ENCODE measurements at regions not wholly inside any gene's neighbourhood (a gene's known extent, or its start where the extent isn't known, plus 50 kb on each side); places are given as distances from the start of the nearest gene placed in this dataset.
A peak's percentile ranks its signal among the peaks of the same experiment; 100 is the strongest.

GRCh38 chr6:11309947-11310665, 77.6 kb upstream of the NEDD9 start:
- no peak overlapping the region for H3K27ac ChIP-seq (ENCODE audit: low read depth in 1 of 2, low read length in 2 of 2)
- H4K20me1 ChIP-seq (ENCODE audit: insufficient read depth, low read length): peaks cover 11% of the 10 kb centered on the region
- H3K9ac ChIP-seq (ENCODE audit: insufficient read depth, low read length, poor library complexity, severe bottlenecking): no peak overlapping the region
- intact Hi-C loops (cut with micrococcal nuclease): loop anchor here in 1 of 2 donors (10.0 kb wide), 2 partner anchors 265 to 1995 kb away; no protein-coding TSS in a partner anchor
- H3K27me3 Mint-ChIP-seq (ENCODE audit: low read depth in 3 of 3): peaks cover 0 to 1% (median 0%) of the 10 kb centered on the region in 3 donors
- H3K79me2 ChIP-seq (ENCODE audit: insufficient read depth, low read length): no peaks in the 10 kb centered on the region
- TF ChIP-seq CTCF (IDR thresholded peaks at IDR 0.05): no peak
- peaks cover 28 to 46% of the 10 kb centered on the region in 2 donors for H3K36me3 Mint-ChIP-seq
- H3K9me3 ChIP-seq (replicated peaks in 1 of 2; ENCODE audit: control insufficient read depth in 1 of 2, insufficient read depth in 1 of 2, low read length in 2 of 2): no peaks in the 10 kb centered on the region
- H3K9me3 Mint-ChIP-seq: peaks cover 0 to 6% (median 0%) of the 10 kb centered on the region in 7 donors
- H3K27me3 ChIP-seq (ENCODE audit: control insufficient read depth in 2 of 2, insufficient read depth in 2 of 2, low read length in 2 of 2): no peaks in the 10 kb centered on the region
- no peak overlapping the region for H3K4me3 ChIP-seq (replicated peaks in 1 of 3; ENCODE audit: low read depth in 2 of 3, low read length in 3 of 3)
- peak in 1 of 3 donors; percentile 29 for DNase-seq
- no peak overlapping the region for H3K4me2 ChIP-seq (replicated peaks; ENCODE audit: extremely low read depth, low read length, poor library complexity, severe bottlenecking)
- peak overlapping the region; percentile 43 to 80 (median 56) for H3K27ac Mint-ChIP-seq
- H3K4me3 Mint-ChIP-seq: peak overlapping the region in 1 of 2 donors; percentile 8
- H2AFZ ChIP-seq (ENCODE audit: insufficient read depth, low read depth, low read length, poor library complexity, severe bottlenecking): no peak overlapping the region
- H3K36me3 ChIP-seq (replicated peaks in 1 of 2; ENCODE audit: control insufficient read depth in 1 of 2, insufficient read depth in 2 of 2, low read length in 2 of 2): peaks cover 5 to 30% of the 10 kb centered on the region in 2 donors
- peaks cover 8 to 14% of the 10 kb centered on the region in 2 donors for H3K4me1 ChIP-seq (ENCODE audit: control insufficient read depth in 1 of 2, insufficient read depth in 2 of 2, low read length in 2 of 2)
- H3K4me1 Mint-ChIP-seq: peaks cover 23% of the 10 kb centered on the region
- 37% methylated on average over 7 of the region's 7 CpGs for WGBS (ENCODE audit: insufficient coverage)

GRCh38 chr6:11307226-11307625, 74.8 kb upstream of the NEDD9 start:
- TF ChIP-seq CTCF (IDR thresholded peaks at IDR 0.05): no peak
- peak overlapping the region in 3 of 7 donors; percentile 10 to 82 (median 46) for H3K27ac Mint-ChIP-seq
- H3K36me3 Mint-ChIP-seq: peaks cover 47 to 56% of the 10 kb centered on the region in 2 donors
- no peak overlapping the region for H3K4me3 Mint-ChIP-seq
- Histone ChIP-seq H3K4me2 (replicated peaks; ENCODE audit: extremely low read depth, low read length, poor library complexity, severe bottlenecking) (no peak overlapping the region), H3K9me3 (replicated peaks in 1 of 2; ENCODE audit: control insufficient read depth in 1 of 2, insufficient read depth in 1 of 2, low read length in 2 of 2) (no peaks in the 10 kb centered on the region), H3K36me3 (replicated peaks in 1 of 2; ENCODE audit: control insufficient read depth in 1 of 2, insufficient read depth in 2 of 2, low read length in 2 of 2) (peaks cover 10 to 34% of the 10 kb centered on the region in 2 donors), H3K79me2 (ENCODE audit: insufficient read depth, low read length) (no peaks in the 10 kb centered on the region), H2AFZ (ENCODE audit: insufficient read depth, low read depth, low read length, poor library complexity, severe bottlenecking) (no peak overlapping the region), H3K9ac (ENCODE audit: insufficient read depth, low read length, poor library complexity, severe bottlenecking) (no peak overlapping the region), H3K4me1 (ENCODE audit: control insufficient read depth in 1 of 2, insufficient read depth in 2 of 2, low read length in 2 of 2) (peaks cover 8 to 14% of the 10 kb centered on the region in 2 donors), H3K27ac (ENCODE audit: low read depth in 1 of 2, low read length in 2 of 2) (no peak overlapping the region), H3K27me3 (ENCODE audit: control insufficient read depth in 2 of 2, insufficient read depth in 2 of 2, low read length in 2 of 2) (no peaks in the 10 kb centered on the region), H4K20me1 (ENCODE audit: insufficient read depth, low read length) (peaks cover 11% of the 10 kb centered on the region), H3K4me3 (replicated peaks in 1 of 3; ENCODE audit: low read depth in 2 of 3, low read length in 3 of 3) (no peak overlapping the region)
- H3K27me3 Mint-ChIP-seq (ENCODE audit: low read depth in 3 of 3): peaks cover 0 to 1% (median 0%) of the 10 kb centered on the region in 3 donors
- peaks cover 3 to 10% (median 4%) of the 10 kb centered on the region in 7 donors for H3K9me3 Mint-ChIP-seq
- intact Hi-C loops (cut with micrococcal nuclease): no loop called here
- peaks cover 22% of the 10 kb centered on the region for H3K4me1 Mint-ChIP-seq
- DNase-seq: peak in 2 of 3 donors; percentile 20 to 29
- WGBS (ENCODE audit: insufficient coverage): 71% methylated on average over 1 of the region's 3 CpGs
